NCI-H1048 (cell line): ENCODE measurements at regions not wholly inside any gene's neighbourhood (a gene's known extent, or its start where the extent isn't known, plus 50 kb on each side); places are given as distances from the start of the nearest gene placed in this dataset.
"Not testable (repeated sequence)": the region's sequence is repeated elsewhere in the genome, so short reads cannot be mapped to it uniquely, and the experiment has no call there.

ENCODE experiments used
- DNase-seq: peaks from one replicate; lab custom pipeline; 2025; lab: John Stamatoyannopoulos, UW

DNA sequence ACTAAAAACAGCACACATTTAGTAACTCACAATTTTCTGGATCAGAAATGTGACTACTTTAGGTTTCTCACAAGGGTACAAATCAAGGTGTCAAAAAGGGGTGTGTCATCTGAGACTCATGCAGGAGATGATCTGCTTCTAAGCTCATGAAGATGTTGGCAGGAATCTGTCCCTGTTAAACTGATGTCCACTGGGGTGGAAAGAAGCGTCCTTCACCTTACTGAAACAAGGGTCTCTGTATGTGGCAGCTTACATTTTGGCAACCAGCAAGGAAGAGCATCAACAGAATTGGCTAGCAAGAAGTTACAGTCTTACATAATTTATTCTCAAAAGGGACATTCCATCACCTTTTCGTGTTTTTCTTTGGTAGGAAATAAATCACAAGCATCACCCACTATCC, 1223.8 kb downstream of the AMY1C start:
- no peak for DNase-seq

DNA sequence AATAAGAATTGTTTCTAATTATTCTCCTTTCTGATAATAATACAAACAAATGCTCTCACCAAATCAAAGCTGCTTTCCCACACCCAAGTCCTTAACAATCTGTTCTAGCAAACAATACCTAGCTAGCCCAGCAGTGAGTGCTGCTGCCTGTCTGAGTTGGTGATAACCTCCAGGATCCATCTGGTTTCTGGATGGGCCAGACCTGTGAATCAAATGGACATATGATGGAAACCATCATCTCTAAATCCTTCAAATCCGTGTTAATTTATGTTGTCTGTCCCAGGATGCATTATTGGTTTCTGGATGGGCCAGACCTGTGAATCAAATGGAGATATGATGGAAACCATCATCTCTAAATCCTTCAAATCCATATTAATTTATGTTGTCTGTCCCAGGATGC, 1230.0 kb downstream of the AMY1C start:
- no peak for DNase-seq

DNA sequence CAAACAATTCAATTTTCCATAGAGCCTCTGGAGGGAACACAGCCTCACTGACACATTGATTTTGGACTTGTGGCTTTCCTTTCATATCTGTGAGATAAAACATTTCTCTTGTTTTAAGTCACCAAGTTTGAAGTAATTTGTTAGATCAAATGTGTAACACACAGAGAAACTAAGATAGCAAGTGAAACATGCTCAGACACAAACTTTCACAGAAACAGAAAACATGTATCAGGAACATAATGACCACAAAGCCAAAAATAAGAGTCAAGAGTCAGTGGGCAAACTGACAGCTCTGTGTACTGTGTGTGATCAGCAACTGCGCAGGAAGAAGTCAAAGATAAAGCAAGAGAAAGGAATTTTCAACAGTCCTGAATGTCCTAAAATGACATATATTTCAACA, 1237.5 kb downstream of the AMY1C start:
- DNase-seq: no peak

DNA sequence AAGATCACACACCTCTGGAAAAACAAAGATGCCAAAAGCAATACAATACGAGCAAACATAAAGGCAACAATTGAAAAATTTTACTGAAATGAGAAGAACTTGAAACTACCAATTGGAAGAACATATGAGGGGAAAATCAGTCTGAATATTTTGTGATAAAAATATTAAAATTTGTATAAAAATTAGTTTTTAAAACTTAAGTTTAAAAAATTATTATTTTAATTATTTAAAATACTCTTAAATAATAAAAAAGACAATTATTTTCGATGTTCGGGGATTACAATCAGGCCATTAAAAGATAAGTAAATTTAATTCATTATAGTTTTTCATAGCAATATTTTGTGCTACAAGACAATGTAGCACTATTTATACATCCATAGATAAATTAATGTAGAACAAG, 1239.3 kb downstream of the AMY1C start:
- no peak for DNase-seq

DNA sequence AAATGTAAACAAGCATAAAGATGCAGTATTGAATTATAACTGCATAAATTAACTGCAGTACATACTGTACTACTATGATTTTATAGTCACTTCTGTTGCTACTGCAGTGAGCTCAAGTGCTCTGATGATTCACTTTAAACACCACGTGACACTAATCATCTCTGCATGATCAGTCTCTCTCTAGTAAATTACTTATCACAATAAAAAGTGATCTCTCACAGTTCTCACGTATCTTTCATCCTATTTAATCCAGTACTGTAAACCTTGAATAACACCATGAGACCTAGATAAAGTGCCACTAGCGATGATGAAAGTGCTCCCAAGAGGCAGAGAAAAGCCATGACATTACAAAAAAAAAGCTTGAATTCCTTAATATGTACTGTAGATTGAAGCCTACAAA, 1242.0 kb downstream of the AMY1C start:
- no peak for DNase-seq

DNA sequence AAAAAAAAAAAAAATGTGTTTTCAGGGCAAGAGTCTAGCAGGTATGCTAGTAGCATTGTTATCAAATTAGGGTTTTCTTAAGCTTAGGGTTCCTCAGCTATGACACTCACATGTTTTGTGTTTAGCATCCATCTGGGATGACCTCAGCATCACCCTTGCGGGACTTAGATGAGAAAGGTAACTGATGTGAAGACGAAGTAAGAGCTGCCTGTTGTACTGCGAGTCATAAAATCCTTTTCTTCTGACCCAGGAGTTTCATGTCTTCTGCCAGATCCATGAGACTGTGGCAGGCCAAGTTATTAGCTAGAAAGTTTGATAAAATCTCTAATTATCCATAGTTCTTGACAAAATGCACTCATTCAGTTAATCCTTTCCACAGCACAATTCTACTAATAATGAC, 1251.1 kb downstream of the AMY1C start:
- no peak for DNase-seq

DNA sequence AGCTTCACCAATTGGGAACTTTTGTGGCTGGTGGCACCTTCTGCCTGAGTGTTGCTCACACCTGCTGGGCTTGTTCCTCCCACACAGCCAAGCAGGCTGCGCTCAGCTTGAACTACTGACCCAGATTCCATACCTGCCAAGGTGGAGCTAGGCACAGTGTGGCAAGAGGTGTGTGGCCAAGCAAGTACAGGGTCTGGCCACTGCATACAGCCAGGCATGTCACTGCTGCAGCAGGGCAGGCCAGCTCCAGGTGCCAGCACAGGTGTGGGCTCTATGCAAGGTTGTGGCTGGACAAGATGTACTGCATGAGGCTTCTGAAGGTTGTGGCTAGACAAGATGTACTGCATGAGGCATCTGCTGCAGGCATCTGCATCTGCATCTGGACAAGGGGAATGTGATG, 1254.8 kb downstream of the AMY1C start:
- DNase-seq: no peak

DNA sequence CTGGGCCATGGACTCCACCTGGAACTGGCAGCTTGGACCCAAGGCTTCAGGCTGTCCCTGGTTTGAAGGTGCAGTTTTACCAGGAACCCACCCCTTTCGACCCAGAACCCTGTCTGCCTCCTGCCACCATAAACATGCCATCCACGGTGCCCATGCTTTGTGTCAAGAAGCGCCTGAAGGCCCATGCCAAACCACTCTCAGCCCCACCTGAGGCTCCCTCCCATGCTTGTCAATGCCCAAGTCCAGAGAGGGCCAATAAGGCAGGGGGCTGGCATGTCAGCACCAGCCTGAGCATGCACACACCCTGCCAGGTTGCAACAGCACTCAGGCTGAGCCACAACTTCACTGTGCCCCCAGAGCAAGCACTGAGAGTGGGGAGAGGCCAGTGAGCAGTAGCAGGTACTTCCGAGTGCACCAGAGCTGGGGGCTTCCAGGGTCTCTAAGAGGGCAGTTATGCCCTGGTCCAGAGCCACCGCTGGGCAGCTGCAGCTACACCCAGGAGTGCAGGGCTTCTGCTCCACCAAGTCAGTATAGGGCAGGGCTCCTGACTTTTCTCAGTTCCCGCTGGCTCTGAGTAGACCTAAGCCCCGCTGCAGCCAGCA, 1256.0 kb downstream of the AMY1C start:
- no peak for DNase-seq

DNA sequence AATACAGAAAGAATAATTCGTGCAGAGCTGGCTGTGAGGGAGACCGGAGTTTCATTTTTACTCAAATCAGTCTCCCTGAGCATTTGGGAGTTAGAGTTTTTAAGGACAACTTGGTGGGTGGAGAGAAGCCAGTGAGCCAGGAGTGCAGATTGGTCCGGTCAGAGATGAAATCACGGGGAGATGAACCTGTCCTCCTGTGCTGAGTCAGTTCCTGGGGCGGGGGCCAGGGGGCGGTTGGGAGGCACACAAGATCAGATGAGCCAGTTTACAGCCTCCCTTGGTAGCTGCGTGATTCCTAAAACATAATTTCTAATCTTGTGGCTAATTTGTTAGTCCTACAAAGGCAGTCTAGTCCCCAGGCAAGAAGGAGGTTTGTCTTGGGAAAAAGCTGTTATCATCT, 1267.9 kb downstream of the AMY1C start:
- no peak for DNase-seq

DNA sequence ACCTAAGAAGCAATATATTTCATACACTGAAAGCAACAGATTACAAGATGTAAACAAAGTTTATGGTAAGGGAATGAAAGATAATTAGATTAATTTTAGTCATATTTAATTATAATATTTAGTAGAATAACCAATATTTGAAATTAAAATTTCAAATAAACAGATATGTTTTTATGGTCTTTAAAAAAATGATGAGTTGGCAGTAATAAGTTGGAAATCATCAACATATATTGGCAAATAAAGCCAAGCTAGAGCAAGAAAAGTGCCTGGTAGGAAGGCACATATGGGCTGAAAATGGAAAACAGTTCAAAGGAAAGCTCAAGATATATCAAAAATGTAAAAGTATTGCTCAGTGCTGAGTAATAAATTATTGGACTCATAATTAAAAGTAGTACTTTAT, 1274.0 kb downstream of the AMY1C start:
- DNase-seq: no peak

DNA sequence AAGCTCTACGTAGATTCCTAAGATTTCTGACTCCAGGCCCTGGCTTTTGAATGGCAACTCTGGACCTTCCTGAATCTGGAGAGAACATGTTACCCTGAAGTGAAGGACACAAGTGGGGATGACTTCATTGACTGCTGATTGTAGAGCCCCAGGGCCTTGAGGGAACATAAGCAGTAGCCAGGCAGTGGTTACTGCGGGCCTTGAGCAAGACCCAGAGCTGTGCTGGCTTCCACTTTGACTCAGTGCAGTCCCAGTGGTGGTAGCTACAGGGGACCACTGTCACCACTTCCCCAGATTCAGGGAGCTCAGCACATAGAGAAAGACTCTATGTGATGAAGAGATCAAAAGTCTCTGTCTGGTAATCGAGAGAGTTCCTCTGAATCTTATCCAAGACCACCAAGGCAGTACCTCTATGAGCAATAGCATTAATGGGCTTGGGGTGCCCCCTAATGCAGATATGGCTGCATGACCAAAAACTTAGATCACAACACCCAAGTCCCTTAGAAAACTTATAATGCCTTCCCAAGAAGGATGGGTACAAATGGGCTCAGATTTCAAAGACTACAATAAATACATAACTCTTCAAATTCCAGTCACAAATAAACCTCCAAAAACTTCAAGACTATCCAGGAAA, 1278.3 kb downstream of the AMY1C start:
- no peak for DNase-seq

DNA sequence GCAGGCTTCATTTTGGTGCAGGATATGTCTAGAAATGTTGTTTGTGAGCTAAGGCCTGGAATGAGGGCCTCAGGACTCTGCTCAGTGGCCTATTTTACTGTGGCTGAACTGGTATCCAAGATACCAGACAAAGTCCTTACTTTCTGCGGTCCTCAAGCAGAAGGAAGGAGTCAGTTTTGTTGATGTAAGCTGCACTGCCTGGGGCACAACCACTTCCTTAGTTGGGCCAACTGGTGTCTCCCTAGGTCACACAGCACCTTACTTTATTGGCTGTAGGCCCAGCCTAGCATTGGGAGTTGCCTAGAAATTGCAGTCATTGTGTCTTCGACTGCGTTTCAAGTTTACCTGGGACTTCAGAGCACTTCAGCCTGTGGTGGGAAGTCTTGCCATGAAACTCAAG, 1322.7 kb downstream of the AMY1C start:
- no peak for DNase-seq

DNA sequence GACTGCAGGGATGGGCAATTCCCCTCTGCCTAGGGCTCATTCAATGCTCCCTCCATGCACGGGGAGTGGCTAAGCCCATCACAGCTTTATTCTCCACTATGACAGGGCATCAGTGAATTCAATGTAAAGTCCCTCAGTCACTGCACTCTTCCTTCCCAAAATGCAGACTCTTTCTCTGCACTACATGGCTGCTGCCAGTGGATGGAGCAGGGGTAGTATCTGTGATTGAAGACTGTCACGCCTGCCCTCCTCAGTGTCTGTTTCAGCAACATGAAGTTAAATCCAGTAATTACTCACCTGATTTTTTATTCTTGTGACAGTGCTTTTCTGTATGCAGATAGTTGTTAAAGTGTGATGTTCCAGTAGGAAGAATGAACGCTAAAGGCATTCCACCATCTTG, 1323.2 kb downstream of the AMY1C start:
- DNase-seq: no peak

DNA sequence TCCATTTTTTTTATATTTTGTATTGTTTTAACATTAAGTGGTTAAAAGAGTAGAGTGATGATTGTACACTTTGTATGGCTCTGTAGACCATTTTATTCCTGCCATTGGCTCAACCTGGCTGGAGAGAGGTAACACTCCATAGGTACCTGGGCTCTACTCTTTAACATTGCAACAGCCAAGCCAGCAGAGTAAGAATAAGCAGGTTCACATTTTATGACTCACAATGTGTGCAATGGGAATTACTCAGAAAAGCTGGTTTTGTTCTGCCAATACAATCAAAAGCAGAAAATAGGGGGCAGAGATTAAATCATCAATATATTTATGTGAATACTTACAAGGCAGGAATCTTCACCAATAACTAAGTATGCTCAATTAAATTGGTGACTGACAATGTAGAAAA, 1324.0 kb downstream of the AMY1C start:
- no peak for DNase-seq

DNA sequence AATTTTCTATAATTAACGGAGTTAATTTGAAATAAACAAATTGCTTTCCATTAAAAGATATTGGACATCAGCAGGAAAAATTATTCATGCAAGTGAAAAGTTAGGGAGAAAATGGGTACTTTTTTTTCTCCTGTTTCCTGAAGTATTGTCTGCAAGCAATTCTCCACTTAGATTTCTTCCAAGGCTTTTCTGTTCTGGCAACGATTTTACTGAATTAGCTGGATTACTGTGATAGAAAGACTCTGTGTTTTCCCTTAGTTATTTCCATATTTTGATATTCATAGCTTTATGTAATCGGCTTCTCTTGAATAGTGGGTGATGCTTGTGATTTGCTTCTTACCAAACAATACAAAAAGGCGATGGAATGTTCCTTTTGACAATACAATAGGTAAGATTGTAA, 1333.9 kb downstream of the AMY1C start:
- DNase-seq: no peak

DNA sequence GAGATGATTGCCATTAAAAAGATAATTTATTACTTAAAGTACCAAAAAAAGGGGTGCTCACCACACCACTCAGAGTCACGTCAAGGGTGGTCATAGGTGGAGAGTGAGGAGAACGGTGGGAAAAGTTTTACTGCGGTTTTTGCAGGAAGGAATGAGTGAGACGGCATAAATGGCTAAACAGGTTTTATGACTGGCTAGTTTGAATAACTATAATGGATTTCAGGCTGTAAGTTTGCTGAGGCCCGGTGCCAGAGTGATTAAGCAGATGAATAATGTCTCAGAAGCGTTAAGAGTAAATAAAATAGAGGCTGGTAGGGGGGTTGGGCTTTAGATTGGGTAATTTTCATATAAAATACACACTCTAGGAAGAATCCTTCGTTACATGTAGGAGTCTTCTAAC, 1337.8 kb downstream of the AMY1C start:
- DNase-seq: no peak

DNA sequence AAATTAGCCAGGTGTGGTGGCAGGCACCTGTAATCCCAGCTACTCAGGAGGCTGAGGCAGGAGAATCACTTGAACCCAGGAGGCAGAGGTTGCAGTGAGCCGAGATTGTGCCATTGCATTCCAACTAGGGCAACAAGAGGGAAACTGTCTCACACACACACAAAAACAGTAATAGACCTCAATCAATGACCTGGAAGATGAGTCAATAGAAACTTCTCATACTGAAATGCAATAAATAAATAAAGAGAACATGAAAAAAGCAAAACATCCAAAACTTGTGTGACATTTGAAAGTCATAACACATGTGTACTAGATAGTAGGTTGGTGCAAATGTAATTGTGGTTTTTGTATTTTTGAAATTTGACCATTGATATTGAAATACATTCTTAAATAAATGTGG, 1338.5 kb downstream of the AMY1C start:
- no peak for DNase-seq

DNA sequence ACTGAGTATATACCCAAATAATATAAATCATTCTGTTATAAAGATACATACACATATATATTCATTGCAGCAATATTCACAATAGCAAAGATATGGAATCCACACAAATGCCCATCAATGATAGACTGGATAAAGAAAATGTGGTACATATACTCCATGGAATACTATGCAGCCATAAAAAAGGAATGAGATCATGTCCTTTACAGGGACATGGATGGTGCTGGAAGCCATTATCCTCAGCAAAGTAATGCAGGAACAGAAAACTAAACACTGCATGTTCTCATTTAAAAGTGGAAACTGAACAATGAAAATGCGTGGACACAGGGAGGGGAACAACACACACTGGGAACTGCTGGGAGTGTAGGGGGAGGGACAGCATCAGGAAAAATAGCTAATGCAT, 1344.2 kb downstream of the AMY1C start:
- DNase-seq: not testable (repeated sequence)

DNA sequence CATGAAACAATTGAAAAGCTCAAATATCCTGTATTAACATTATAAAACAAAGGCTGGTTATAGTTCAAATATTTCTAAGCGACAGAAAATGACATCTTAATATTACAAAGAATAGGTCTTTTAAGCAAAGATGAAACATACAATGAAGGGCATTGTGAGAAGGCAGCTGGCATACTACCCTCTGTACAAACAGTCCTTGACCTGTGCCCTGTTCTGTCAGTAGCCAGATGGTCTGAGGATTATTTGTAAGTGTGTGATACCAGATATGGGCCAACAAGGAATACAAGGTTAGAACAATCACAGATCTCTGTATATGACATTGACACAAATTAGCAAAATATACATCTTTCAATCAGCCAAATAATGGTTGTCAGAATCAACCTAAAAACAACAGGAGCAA, 1350.4 kb downstream of the AMY1C start:
- DNase-seq: no peak

DNA sequence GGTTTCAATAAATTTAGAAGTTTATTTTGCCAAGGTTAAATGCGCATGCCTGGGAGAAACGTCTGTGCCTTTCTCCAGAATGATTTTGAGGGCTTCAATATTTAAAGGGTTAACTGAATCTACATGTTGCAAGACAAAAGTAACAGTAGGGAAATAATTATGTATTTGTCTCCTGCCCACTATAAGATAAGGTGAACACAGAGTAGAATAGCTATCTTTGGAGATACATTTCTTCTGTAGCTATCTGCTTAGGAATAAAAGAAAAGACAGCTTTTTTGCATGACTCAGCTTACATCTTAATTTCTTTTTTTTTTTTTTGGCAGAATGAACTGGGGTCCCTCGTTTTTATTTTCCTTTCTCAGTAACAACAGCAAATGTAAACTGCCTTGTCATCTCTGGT, 1351.6 kb downstream of the AMY1C start:
- DNase-seq: no peak

DNA sequence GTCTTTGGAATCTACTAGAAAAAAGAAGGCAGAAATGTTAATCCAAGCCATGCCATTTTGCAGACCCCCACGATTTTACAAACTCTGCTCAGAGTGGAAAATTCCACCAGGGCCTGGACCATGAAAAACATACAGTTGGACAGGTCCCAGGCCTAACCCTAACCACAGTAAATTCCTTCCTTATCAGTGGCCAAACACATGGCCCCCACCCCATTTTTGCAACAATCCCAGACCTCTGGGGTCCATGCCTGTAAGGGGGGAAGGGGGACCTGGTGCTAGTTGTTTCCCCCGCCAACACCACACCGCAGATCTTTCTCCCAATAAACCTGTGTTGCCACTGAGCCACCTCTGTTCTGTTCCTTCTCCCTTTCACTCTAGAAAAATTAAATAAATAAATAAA, 1352.7 kb downstream of the AMY1C start:
- DNase-seq: no peak

DNA sequence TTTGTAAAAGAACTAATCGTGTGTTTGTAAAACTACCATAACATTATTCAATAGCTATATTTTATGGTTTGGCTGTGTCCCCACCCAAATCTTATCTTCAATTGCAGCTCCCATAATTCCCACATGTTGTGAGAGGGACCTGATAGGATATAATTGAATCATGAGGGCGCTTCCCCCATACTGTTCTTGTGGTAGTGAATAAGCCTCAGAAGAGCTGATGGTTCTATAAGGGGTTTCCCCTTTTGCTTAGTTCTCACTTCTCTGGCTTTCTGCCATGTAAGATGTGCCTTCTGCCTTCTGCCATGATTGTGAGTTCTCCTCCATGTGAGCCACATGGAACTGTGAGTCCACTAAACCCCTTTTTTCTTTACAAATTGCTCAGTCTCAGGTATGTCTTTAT, 1372.3 kb downstream of the AMY1C start:
- DNase-seq: no peak

DNA sequence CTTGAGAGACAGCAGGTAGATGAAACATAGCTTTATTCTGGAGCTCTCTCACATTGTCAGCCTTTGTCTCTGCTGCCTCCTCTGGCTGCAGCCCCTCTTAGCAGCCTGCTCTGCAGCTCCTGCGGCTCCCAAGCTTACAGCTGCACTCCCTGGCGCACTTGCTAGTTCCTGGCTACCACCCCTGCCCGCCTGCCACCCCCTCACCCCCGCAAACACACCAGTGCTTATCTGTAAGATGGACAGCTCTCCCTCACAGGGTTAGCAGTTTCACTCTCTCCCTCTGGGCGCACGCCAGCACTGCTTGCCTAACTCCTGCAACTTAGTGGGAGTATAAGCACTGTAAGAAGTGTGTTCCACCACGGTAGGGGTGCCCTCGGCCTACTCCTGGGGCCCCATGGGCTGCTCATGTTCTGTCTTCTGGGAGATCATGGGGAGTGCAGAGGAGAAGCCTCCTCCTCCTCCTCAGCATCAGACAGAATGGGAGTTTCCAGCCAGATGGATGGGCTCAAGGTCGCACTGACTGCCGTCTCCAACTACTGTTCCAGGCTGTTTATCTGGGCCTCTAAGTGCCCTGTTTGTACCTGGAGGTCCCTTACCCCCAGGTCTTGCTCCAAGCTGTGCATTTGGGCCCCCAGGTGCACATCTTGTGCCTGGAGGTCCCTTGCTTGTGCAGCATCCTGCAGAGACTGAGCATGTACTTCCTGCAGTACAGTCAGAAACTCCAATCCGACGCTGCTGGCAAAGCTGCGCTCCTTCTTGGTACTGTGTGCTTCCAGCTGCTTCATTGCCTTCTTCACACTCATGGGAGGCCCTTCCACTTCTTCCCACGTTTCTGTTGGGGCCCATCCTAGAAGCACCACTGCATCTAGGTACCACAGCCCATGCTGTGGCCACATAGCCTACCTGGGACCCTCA, 1388.1 kb downstream of the AMY1C start:
- no peak for DNase-seq
